ENCODE measurements at regions not wholly inside any gene's neighbourhood (a gene's known extent, or its start where the extent isn't known, plus 50 kb on each side); places are given as distances from the start of the nearest gene placed in this dataset.

- no peak for DNase-seq (ENCODE audit: low read depth in 3 of 3, low spot score in 1 of 3)
Measured at GRCh38 chr11:8340296-8340695, 76.6 kb upstream of the LMO1 start.

- no peak for DNase-seq (ENCODE audit: low read depth in 3 of 3, low spot score in 1 of 3)
Measured at GRCh38 chr11:8339592-8340022, 75.9 kb upstream of the LMO1 start.

- no peak for DNase-seq (ENCODE audit: low read depth in 3 of 3, low spot score in 1 of 3)
Measured at GRCh38 chr11:8338138-8338537, 74.5 kb upstream of the LMO1 start.

GRCh38 chr11:8337130-8337795 is 73.6 kb upstream of the LMO1 start:
- no peak for DNase-seq (ENCODE audit: low read depth in 3 of 3, low spot score in 1 of 3)

- DNase-seq (ENCODE audit: low read depth in 3 of 3, low spot score in 1 of 3), result no peak
Measured at GRCh38 chr11:8336356-8337129, 72.9 kb upstream of the LMO1 start.

- DNase-seq (ENCODE audit: low read depth in 3 of 3, low spot score in 1 of 3), result no peak
Measured at GRCh38 chr11:8335683-8336082, 72.0 kb upstream of the LMO1 start.

- no peak for DNase-seq (ENCODE audit: low read depth in 3 of 3, low spot score in 1 of 3)
Measured at GRCh38 chr11:8335186-8335585, 71.5 kb upstream of the LMO1 start.

GRCh38 chr11:8333811-8334401 is 70.2 kb upstream of the LMO1 start:
- no peak for DNase-seq (ENCODE audit: low read depth in 3 of 3, low spot score in 1 of 3)

GRCh38 chr11:8333376-8333775 is 69.7 kb upstream of the LMO1 start:
- no peak for DNase-seq (ENCODE audit: low read depth in 3 of 3, low spot score in 1 of 3)

GRCh38 chr11:8332891-8333290 is 69.2 kb upstream of the LMO1 start:
- no peak for DNase-seq (ENCODE audit: low read depth in 3 of 3, low spot score in 1 of 3)

GRCh38 chr11:8332196-8332595 is 68.5 kb upstream of the LMO1 start:
- DNase-seq (ENCODE audit: low read depth in 3 of 3, low spot score in 1 of 3), result no peak

GRCh38 chr11:8331767-8332166 is 68.1 kb upstream of the LMO1 start:
- DNase-seq (ENCODE audit: low read depth in 3 of 3, low spot score in 1 of 3), result no peak

GRCh38 chr11:8330896-8331295 is 67.2 kb upstream of the LMO1 start:
- no peak for DNase-seq (ENCODE audit: low read depth in 3 of 3, low spot score in 1 of 3)

GRCh38 chr11:8330404-8330803 is 66.7 kb upstream of the LMO1 start:
- no peak for DNase-seq (ENCODE audit: low read depth in 3 of 3, low spot score in 1 of 3)

- DNase-seq (ENCODE audit: low read depth in 3 of 3, low spot score in 1 of 3), result no peak
Measured at GRCh38 chr11:8329847-8330361, 66.2 kb upstream of the LMO1 start.

- DNase-seq (ENCODE audit: low read depth in 3 of 3, low spot score in 1 of 3), result no peak
Measured at GRCh38 chr11:8329336-8329735, 65.7 kb upstream of the LMO1 start.

- DNase-seq (ENCODE audit: low read depth in 3 of 3, low spot score in 1 of 3), result peak in 2 of 3 donors; percentile 3 to 46
Measured at GRCh38 chr11:8328848-8329330, 65.2 kb upstream of the LMO1 start.

- no peak for DNase-seq (ENCODE audit: low read depth in 3 of 3, low spot score in 1 of 3)
Measured at GRCh38 chr11:8328231-8328794, 64.6 kb upstream of the LMO1 start.

- DNase-seq (ENCODE audit: low read depth in 3 of 3, low spot score in 1 of 3), result no peak
Measured at GRCh38 chr11:8327761-8328192, 64.1 kb upstream of the LMO1 start.

- DNase-seq (ENCODE audit: low read depth in 3 of 3, low spot score in 1 of 3), result no peak
Measured at GRCh38 chr11:8326337-8326736, 62.7 kb upstream of the LMO1 start.

GRCh38 chr11:8325591-8326304 is 62.1 kb upstream of the LMO1 start:
- DNase-seq (ENCODE audit: low read depth in 3 of 3, low spot score in 1 of 3), result no peak
